PC-3 (cell line): ENCODE measurements at regions not wholly inside any gene's neighbourhood (a gene's known extent, or its start where the extent isn't known, plus 50 kb on each side); places are given as distances from the start of the nearest gene placed in this dataset.

ENCODE experiments used
- ATAC-seq: fragments of 200-7000 bp; cut with Tn5 transposase; 2 replicates; pipeline ENCODE4 v1.9.1; 2020; ENCODE audit warnings: mild to moderate bottlenecking, moderate library complexity
- BruUV-seq: library from RNA; stranded (reverse); fragments of 400-500 nt; replicated peaks from 2 replicates; lab custom pipeline; 2021; lab: Mats Ljungman, UMichigan
- CTCF ChIA-PET: fragments of 300-600 bp; sonication (Branson Sonifier 250); formaldehyde crosslinking; loops from one replicate; lab custom pipeline; 2022; ENCODE audit warnings: antibody characterized with exemption; lab: Charles Lee
- POLR2A ChIA-PET: fragments of 300-600 bp; sonication (Branson Sonifier 250); formaldehyde crosslinking; loops from one replicate; lab custom pipeline; 2022; ENCODE audit warnings: antibody characterized with exemption; ENCODE audit not compliant: unreplicated experiment; lab: Charles Lee
- DNase-seq: peaks from one replicate; pipeline ENCODE4 v3.0.0-alpha.2; 2015
- H2AFZ ChIP-seq: fragments of 300-600 bp; sonication (generic); 2 replicates; pipeline ENCODE4 v1.6.0; 2016; ENCODE audit warnings: antibody characterized with exemption, low read length
- H3F3A ChIP-seq: fragments of 300-600 bp; sonication (generic); one replicate; pipeline ENCODE4 v1.6.0; 2017; ENCODE audit warnings: antibody characterized with exemption, low read length, control low read depth, mild to moderate bottlenecking; ENCODE audit not compliant: unreplicated experiment
- H3K27ac ChIP-seq: fragments of 300-600 bp; sonication (generic); 2 replicates; pipeline ENCODE4 v1.5.1; 2016; ENCODE audit warnings: mild to moderate bottlenecking, low read length
- H3K27me3 ChIP-seq: fragments of 300-600 bp; sonication (generic); 2 replicates; pipeline ENCODE4 v1.6.1; 2016; ENCODE audit warnings: low read length, mixed read lengths
- H3K36me3 ChIP-seq: fragments of 300-600 bp; sonication (generic); 2 replicates; pipeline ENCODE4 v1.6.1; 2016; ENCODE audit warnings: low read depth, mixed run types, low read length, mixed read lengths
- H3K4me1 ChIP-seq: fragments of 300-600 bp; sonication (generic); 2 replicates; pipeline ENCODE4 v1.5.1; 2016; ENCODE audit warnings: low read length; ENCODE audit not compliant: insufficient read depth
- H3K4me2 ChIP-seq: fragments of 300-600 bp; sonication (generic); 2 replicates; pipeline ENCODE4 v1.6.0; 2016; ENCODE audit warnings: low read length
- H3K4me3 ChIP-seq: fragments of 300-600 bp; sonication (generic); 2 replicates; pipeline ENCODE4 v1.5.1; 2016; ENCODE audit warnings: mild to moderate bottlenecking, low read length, mixed read lengths
- H3K79me2 ChIP-seq: fragments of 300-600 bp; sonication (generic); 2 replicates; pipeline ENCODE4 v1.6.1; 2017; ENCODE audit warnings: low read length, mixed read lengths
- H3K9ac ChIP-seq: fragments of 300-600 bp; sonication (generic); 2 replicates; pipeline ENCODE4 v1.6.0; 2016; ENCODE audit warnings: mild to moderate bottlenecking, low read length
- H3K9me2 ChIP-seq: fragments of 300-600 bp; sonication (generic); replicated peaks from 2 replicates; pipeline ENCODE4 v1.6.1; 2016; ENCODE audit warnings: mixed run types, low read length, mixed read lengths
- H3K9me3 ChIP-seq: fragments of 300-600 bp; sonication (generic); 2 replicates; pipeline ENCODE4 v1.6.1; 2016; ENCODE audit warnings: low read length, mixed read lengths
- H4K20me1 ChIP-seq: fragments of 300-600 bp; sonication (generic); 2 replicates; pipeline ENCODE4 v1.6.1; 2016; ENCODE audit warnings: low read length, mixed read lengths
- CTCF ChIP-seq: fragments of 300-600 bp; sonication (generic); conservative IDR thresholded peaks from 2 replicates; pipeline ENCODE4 v1.5.1; 2017; ENCODE audit warnings: antibody characterized with exemption, low read depth, mild to moderate bottlenecking, low read length
- EZH2 ChIP-seq: fragments of 300-600 bp; sonication (generic); IDR thresholded peaks from one replicate; pipeline ENCODE4 v1.6.1; 2017; ENCODE audit warnings: antibody characterized with exemption, mild to moderate bottlenecking, low read length; ENCODE audit not compliant: unreplicated experiment
- EZH2phosphoT487 ChIP-seq: fragments of 300-600 bp; sonication (generic); IDR thresholded peaks from 2 replicates; pipeline ENCODE4 v1.6.1; 2018; ENCODE audit warnings: mild to moderate bottlenecking, antibody characterized with exemption, low read length, borderline replicate concordance
- intact Hi-C: fragments of 100-400 bp; cut with micrococcal nuclease; formaldehyde crosslinking; loops from 2 replicates; pipeline ENCODE4 v1.9.0; 2023

- no peaks in the 10 kb centered on the region for H4K20me1 ChIP-seq
- intact Hi-C loops = no loop called here
- no peak overlapping the region for H2AFZ ChIP-seq
Measured at GRCh38 chr1:109850827-109851226, 59.8 kb upstream of the CSF1 start.

GRCh38 chr1:109850194-109850593 lies 60.5 kb upstream of the CSF1 start:
- Histone ChIP-seq H3K4me3 (no peak overlapping the region), H2AFZ (no peak overlapping the region), H3F3A (no peaks in the 10 kb centered on the region), H3K4me1 (peaks cover 21% of the 10 kb centered on the region), H3K9me3 (no peaks in the 10 kb centered on the region), H3K27ac (peak overlapping the region; percentile 33), H3K9me2 (no peaks in the 10 kb centered on the region), H3K27me3 (no peaks in the 10 kb centered on the region), H3K4me2 (peak overlapping the region; percentile 26), H4K20me1 (no peaks in the 10 kb centered on the region), H3K9ac (no peak overlapping the region), H3K79me2 (no peaks in the 10 kb centered on the region), H3K36me3 (no peaks in the 10 kb centered on the region)
- peak; percentile 65 for ATAC-seq
- intact Hi-C loops = no loop called here
- CTCF ChIA-PET = interaction anchor here (0.5 kb wide), 1 partner anchor 260 kb away, joined by 6 read pairs; no protein-coding TSS in a partner anchor
- POLR2A ChIA-PET = interaction anchor here (0.5 kb wide), 1 partner anchor 274 kb away, joined by 3 read pairs; no protein-coding TSS in a partner anchor
- no peak for TF ChIP-seq EZH2
- TF ChIP-seq EZH2phosphoT487 = no peak
- no peak for TF ChIP-seq CTCF
- peak; percentile 21 for DNase-seq
- BruUV-seq = no TSS peak

More at GRCh38 chr1:109850827-109851226, 59.8 kb upstream of the CSF1 start:
- H3K4me1 ChIP-seq = peaks cover 21% of the 10 kb centered on the region
- TF ChIP-seq CTCF (no peak), EZH2 (no peak), EZH2phosphoT487 (no peak)
- H3K9me3 ChIP-seq = no peaks in the 10 kb centered on the region
- peak overlapping the region; percentile 33 for H3K27ac ChIP-seq
- no peaks in the 10 kb centered on the region for H3K27me3 ChIP-seq
- no peaks in the 10 kb centered on the region for H3K36me3 ChIP-seq
- H3K79me2 ChIP-seq = no peaks in the 10 kb centered on the region
- BruUV-seq = no TSS peak
- H3F3A ChIP-seq = no peaks in the 10 kb centered on the region
- DNase-seq = peak; percentile 50
- peak; percentile 54 for ATAC-seq
- CTCF ChIA-PET = interaction anchor here (0.7 kb wide), 1 partner anchor 134 kb away, joined by 3 read pairs; the partner anchor contains the start of gene AHCYL1
- H3K4me3 ChIP-seq = no peak overlapping the region
- H3K9ac ChIP-seq = no peak overlapping the region
- no peaks in the 10 kb centered on the region for H3K9me2 ChIP-seq
- POLR2A ChIA-PET = interaction anchor here (0.5 kb wide), 1 partner anchor 275 kb away, joined by 3 read pairs; no protein-coding TSS in a partner anchor
- H3K4me2 ChIP-seq = peak overlapping the region; percentile 26

- H3K27ac ChIP-seq = no peak overlapping the region
- H3F3A ChIP-seq = no peaks in the 10 kb centered on the region
- no peak overlapping the region for H3K9ac ChIP-seq
- CTCF ChIA-PET = interaction anchor here (0.5 kb wide), 1 partner anchor 261 kb away, joined by 6 read pairs; no protein-coding TSS in a partner anchor
- no peaks in the 10 kb centered on the region for H3K9me3 ChIP-seq
- no peaks in the 10 kb centered on the region for H3K79me2 ChIP-seq
- no peak overlapping the region for H3K4me3 ChIP-seq
- H3K36me3 ChIP-seq = no peaks in the 10 kb centered on the region
- H4K20me1 ChIP-seq = no peaks in the 10 kb centered on the region
- no TSS peak for BruUV-seq
- intact Hi-C loops = no loop called here
- ATAC-seq (no peak), DNase-seq (no peak)
- H3K9me2 ChIP-seq = no peaks in the 10 kb centered on the region
- H3K4me1 ChIP-seq = peaks cover 21% of the 10 kb centered on the region
- no peak for TF ChIP-seq EZH2
- no peak for TF ChIP-seq EZH2phosphoT487
- TF ChIP-seq CTCF = no peak
- no peak overlapping the region for H3K4me2 ChIP-seq
- POLR2A ChIA-PET = no interaction called here
- no peaks in the 10 kb centered on the region for H3K27me3 ChIP-seq
- no peak overlapping the region for H2AFZ ChIP-seq
Measured at GRCh38 chr1:109849655-109850054, 61.0 kb upstream of the CSF1 start.
